Astrocyte (in vitro differentiated cells and primary cell): ENCODE measurements at regions not wholly inside any gene's neighbourhood (a gene's known extent, or its start where the extent isn't known, plus 50 kb on each side); places are given as distances from the start of the nearest gene placed in this dataset.

Source experiments
- DNase-seq: peaks from one replicate; pipeline ENCODE4 v3.0.0-alpha.2; 2010; ENCODE audit warnings: low read depth
- FAIRE-seq: peaks from 2 replicates; lab custom pipeline; 2011; peaks lifted over from hg19 to GRCh38; lab: Jason Lieb, UNC
- H2AFZ ChIP-seq: 2 replicates; pipeline ENCODE4 v1.6.0; 2012; ENCODE audit warnings: low read depth, low read length, inconsistent platforms
- H3K27ac ChIP-seq: 2 replicates; pipeline ENCODE4 v1.5.1; 2011; ENCODE audit warnings: low read depth, low read length, inconsistent platforms
- H3K27me3 ChIP-seq: 2 replicates; pipeline ENCODE4 v1.6.0; 2011; ENCODE audit warnings: low read length, inconsistent platforms; ENCODE audit not compliant: insufficient read depth
- H3K36me3 ChIP-seq: 2 replicates; pipeline ENCODE4 v1.5.1; 2011; ENCODE audit warnings: low read length, inconsistent platforms; ENCODE audit not compliant: insufficient read depth
- H3K4me1 ChIP-seq: 2 replicates; pipeline ENCODE4 v1.5.1; 2011; ENCODE audit warnings: low read length, inconsistent platforms; ENCODE audit not compliant: insufficient read depth
- H3K4me2 ChIP-seq: 2 replicates; pipeline ENCODE4 v1.6.0; 2012; ENCODE audit warnings: low read length, inconsistent platforms
- H3K4me3 ChIP-seq: 2 replicates; pipeline ENCODE4 v1.5.1; 2011; ENCODE audit warnings: low read depth, mild to moderate bottlenecking, low read length, inconsistent platforms; ENCODE audit not compliant: insufficient read depth
- H3K79me2 ChIP-seq: 2 replicates; pipeline ENCODE4 v1.6.0; 2012; ENCODE audit warnings: mild to moderate bottlenecking, low read length, inconsistent platforms; ENCODE audit not compliant: insufficient read depth
- H3K9ac ChIP-seq: 2 replicates; pipeline ENCODE4 v1.6.0; 2012; ENCODE audit warnings: mild to moderate bottlenecking, low read length, inconsistent platforms
- H3K9me3 ChIP-seq: 2 replicates; pipeline ENCODE4 v1.5.1; 2012; ENCODE audit warnings: low read depth, mild to moderate bottlenecking, low read length, inconsistent platforms; ENCODE audit not compliant: insufficient read depth
- H4K20me1 ChIP-seq: 2 replicates; pipeline ENCODE4 v1.6.0; 2012; ENCODE audit warnings: low read length, inconsistent platforms; ENCODE audit not compliant: insufficient read depth
- H3K27ac Mint-ChIP-seq: one replicate; pipeline ENCODE4 v1.8.0; 2021; ENCODE audit warnings: mild to moderate bottlenecking, mixed read lengths; ENCODE audit not compliant: unreplicated experiment
- H3K27me3 Mint-ChIP-seq: one replicate; pipeline ENCODE4 v1.8.0; 2021; ENCODE audit warnings: low read depth, mixed read lengths; ENCODE audit not compliant: unreplicated experiment
- H3K36me3 Mint-ChIP-seq: one replicate; pipeline ENCODE4 v1.8.0; 2021; ENCODE audit warnings: low read depth, mixed read lengths; ENCODE audit not compliant: unreplicated experiment
- H3K4me1 Mint-ChIP-seq: one replicate; pipeline ENCODE4 v1.8.0; 2021; ENCODE audit warnings: low read depth, mixed read lengths; ENCODE audit not compliant: unreplicated experiment
- H3K4me3 Mint-ChIP-seq: one replicate; pipeline ENCODE4 v1.8.0; 2021; ENCODE audit warnings: mild to moderate bottlenecking, moderate library complexity, mixed read lengths; ENCODE audit not compliant: unreplicated experiment
- H3K9me3 Mint-ChIP-seq: one replicate; pipeline ENCODE4 v1.8.0; 2021; ENCODE audit warnings: mild to moderate bottlenecking, mixed read lengths; ENCODE audit not compliant: unreplicated experiment
- CTCF ChIP-seq: IDR thresholded peaks from 2 replicates; pipeline ENCODE4 v1.5.1; 2011; ENCODE audit warnings: low read depth, mild to moderate bottlenecking, inconsistent platforms, low read length, moderate library complexity; ENCODE audit not compliant: insufficient read depth
- EZH2 ChIP-seq: IDR thresholded peaks from 2 replicates; pipeline ENCODE4 v1.6.1; 2012; ENCODE audit warnings: mild to moderate bottlenecking, low read length, inconsistent platforms; ENCODE audit not compliant: insufficient read depth

GRCh38 chrX:6904156-6904555, 243.4 kb upstream of the STS start:
- no peaks in the 10 kb centered on the region for H3K9me3 Mint-ChIP-seq
- no peak for TF ChIP-seq EZH2
- TF ChIP-seq CTCF, result no peak
- Histone ChIP-seq H3K4me2 (no peak overlapping the region), H3K4me1 (no peaks in the 10 kb centered on the region), H3K27me3 (no peaks in the 10 kb centered on the region), H3K9ac (no peak overlapping the region), H2AFZ (no peak overlapping the region), H3K79me2 (no peaks in the 10 kb centered on the region), H4K20me1 (no peaks in the 10 kb centered on the region), H3K27ac (no peak overlapping the region), H3K4me3 (no peak overlapping the region), H3K36me3 (no peaks in the 10 kb centered on the region), H3K9me3 (no peaks in the 10 kb centered on the region)
- H3K4me1 Mint-ChIP-seq, result no peaks in the 10 kb centered on the region
- H3K36me3 Mint-ChIP-seq, result no peaks in the 10 kb centered on the region
- FAIRE-seq (no peak), DNase-seq (no peak)
- H3K4me3 Mint-ChIP-seq, result no peak overlapping the region
- H3K27ac Mint-ChIP-seq, result no peak overlapping the region
- no peaks in the 10 kb centered on the region for H3K27me3 Mint-ChIP-seq

GRCh38 chrX:6898371-6898770, 249.1 kb upstream of the STS start:
- no peak overlapping the region for H3K4me3 ChIP-seq
- Mint-ChIP-seq H3K36me3 (no peaks in the 10 kb centered on the region), H3K27me3 (no peaks in the 10 kb centered on the region), H3K4me3 (no peak overlapping the region), H3K27ac (no peak overlapping the region), H3K4me1 (no peaks in the 10 kb centered on the region), H3K9me3 (no peaks in the 10 kb centered on the region)
- H3K27me3 ChIP-seq, result no peaks in the 10 kb centered on the region
- no peaks in the 10 kb centered on the region for H3K4me1 ChIP-seq
- H3K79me2 ChIP-seq, result no peaks in the 10 kb centered on the region
- no peak for TF ChIP-seq CTCF
- TF ChIP-seq EZH2, result no peak
- FAIRE-seq (peak; percentile 41), DNase-seq (no peak)
- no peak overlapping the region for H2AFZ ChIP-seq
- no peaks in the 10 kb centered on the region for H3K36me3 ChIP-seq
- H3K4me2 ChIP-seq, result no peak overlapping the region
- no peaks in the 10 kb centered on the region for H3K9me3 ChIP-seq
- no peak overlapping the region for H3K27ac ChIP-seq
- no peak overlapping the region for H3K9ac ChIP-seq
- no peaks in the 10 kb centered on the region for H4K20me1 ChIP-seq

- Histone ChIP-seq H3K4me2 (no peak overlapping the region), H3K4me3 (no peak overlapping the region), H3K4me1 (no peaks in the 10 kb centered on the region), H3K36me3 (no peaks in the 10 kb centered on the region), H3K9ac (no peak overlapping the region), H2AFZ (no peak overlapping the region), H3K27ac (no peak overlapping the region), H4K20me1 (no peaks in the 10 kb centered on the region), H3K79me2 (no peaks in the 10 kb centered on the region), H3K27me3 (no peaks in the 10 kb centered on the region), H3K9me3 (no peaks in the 10 kb centered on the region)
- Mint-ChIP-seq H3K36me3 (no peaks in the 10 kb centered on the region), H3K9me3 (peaks cover 1% of the 10 kb centered on the region), H3K4me1 (no peaks in the 10 kb centered on the region), H3K27me3 (no peaks in the 10 kb centered on the region), H3K4me3 (no peak overlapping the region), H3K27ac (no peak overlapping the region)
- DNase-seq (no peak), FAIRE-seq (no peak)
- no peak for TF ChIP-seq CTCF
- no peak for TF ChIP-seq EZH2
Measured at GRCh38 chrX:6891404-6891803, 256.1 kb upstream of the STS start.
